HEK293 (cell line): ENCODE measurements at regions not wholly inside any gene's neighbourhood (a gene's known extent, or its start where the extent isn't known, plus 50 kb on each side); places are given as distances from the start of the nearest gene placed in this dataset.

ENCODE experiments used
- CTCF ChIA-PET: fragments of 350-600 bp; formaldehyde crosslinking; extraction: SDS; loops from one replicate; lab custom pipeline; 2021; ENCODE audit warnings: antibody characterized with exemption; lab: Yijun Ruan, JAX
- POLR2A ChIA-PET: fragments of 300-600 bp; formaldehyde crosslinking; extraction: SDS; loops from one replicate; lab custom pipeline; 2020; ENCODE audit warnings: antibody characterized with exemption, inconsistent platforms; lab: Yijun Ruan, JAX
- H3K27ac ChIP-seq: fragments of 200-500 bp; sonication (Bioruptor generic); 2 replicates; pipeline ENCODE4 v1.5.1; 2014; ENCODE audit warnings: low read depth, low read length, control low read depth, inconsistent platforms; ENCODE audit errors: extremely low read depth
- H3K36me3 ChIP-seq, 2 experiments: fragments of 200-500 bp in 1 of 2; sonication (Bioruptor generic) in 1 of 2; 1 replicate in 1 of 2; 2 replicates in 1 of 2; pipeline ENCODE4 v1.5.1; 2014 to 2017; ENCODE audit warnings: inconsistent platforms in 2 of 2, low read length in 2 of 2; ENCODE audit not compliant: control insufficient read depth in 2 of 2, insufficient read depth in 1 of 2
- H3K4me1 ChIP-seq: fragments of 200-500 bp; sonication (Bioruptor generic); 2 replicates; pipeline ENCODE4 v1.5.1; 2014; ENCODE audit warnings: mild to moderate bottlenecking, low read length, inconsistent platforms; ENCODE audit not compliant: control insufficient read depth, insufficient read depth
- H3K4me3 ChIP-seq: 2 replicates; pipeline ENCODE4 v1.5.1; 2011; ENCODE audit warnings: low read depth, mild to moderate bottlenecking, control low read depth, low read length, moderate library complexity
- H3K9me3 ChIP-seq: fragments of 200-500 bp; sonication (Bioruptor generic); 2 replicates; pipeline ENCODE4 v1.5.1; 2014; ENCODE audit warnings: low read depth, low read length, inconsistent platforms; ENCODE audit not compliant: control insufficient read depth, insufficient read depth
- AEBP2 ChIP-seq: fragments of 450-650 bp; formaldehyde crosslinking; IDR thresholded peaks from 2 replicates; pipeline ENCODE4 v1.5.1; 2016; ENCODE audit warnings: missing biosample characterization, missing genetic modification characterization, borderline replicate concordance
- GLIS2 ChIP-seq: fragments of 450-650 bp; formaldehyde crosslinking; IDR thresholded peaks from 2 replicates; pipeline ENCODE4 v1.5.1; 2016; ENCODE audit warnings: missing biosample characterization, missing genetic modification characterization
- HOXA7 ChIP-seq: sonication (generic); formaldehyde crosslinking; IDR thresholded peaks from 2 replicates; pipeline ENCODE4 v1.8.1; 2022; ENCODE audit warnings: missing genetic modification reagents, borderline replicate concordance
- HOXC10 ChIP-seq: sonication (generic); formaldehyde crosslinking; IDR thresholded peaks from 2 replicates; pipeline ENCODE4 v1.8.1; 2023; ENCODE audit warnings: mild to moderate bottlenecking, missing genetic modification reagents
- KLF7 ChIP-seq: fragments of 450-650 bp; formaldehyde crosslinking; IDR thresholded peaks from 2 replicates; pipeline ENCODE4 v1.5.1; 2016; ENCODE audit warnings: missing biosample characterization, missing genetic modification characterization, borderline replicate concordance
- OVOL3 ChIP-seq: fragments of 450-650 bp; formaldehyde crosslinking; IDR thresholded peaks from 2 replicates; pipeline ENCODE4 v1.5.1; 2016; ENCODE audit warnings: missing biosample characterization, missing genetic modification characterization
- SP7 ChIP-seq: fragments of 450-650 bp; formaldehyde crosslinking; IDR thresholded peaks from 2 replicates; pipeline ENCODE4 v1.5.1; 2016; ENCODE audit warnings: missing biosample characterization, missing genetic modification characterization
- WT1 ChIP-seq: fragments of 450-650 bp; formaldehyde crosslinking; IDR thresholded peaks from 2 replicates; pipeline ENCODE4 v1.5.1; 2016; ENCODE audit warnings: missing biosample characterization, missing genetic modification characterization
- ZBTB21 ChIP-seq: fragments of 450-650 bp; formaldehyde crosslinking; IDR thresholded peaks from 2 replicates; pipeline ENCODE4 v1.5.1; 2017; ENCODE audit warnings: missing biosample characterization, missing genetic modification characterization
- ZFP37 ChIP-seq: fragments of 450-650 bp; formaldehyde crosslinking; IDR thresholded peaks from 2 replicates; pipeline ENCODE4 v1.5.1; 2016; ENCODE audit warnings: missing biosample characterization, missing genetic modification characterization
- ZNF121 ChIP-seq: fragments of 450-650 bp; formaldehyde crosslinking; IDR thresholded peaks from 2 replicates; pipeline ENCODE4 v1.5.1; 2016; ENCODE audit warnings: missing biosample characterization, missing genetic modification characterization
- ZNF133 ChIP-seq: fragments of 450-650 bp; formaldehyde crosslinking; IDR thresholded peaks from 2 replicates; pipeline ENCODE4 v1.5.1; 2016; ENCODE audit warnings: missing biosample characterization, missing genetic modification characterization
- ZNF221 ChIP-seq: fragments of 450-650 bp; formaldehyde crosslinking; IDR thresholded peaks from 2 replicates; pipeline ENCODE4 v1.5.1; 2017; ENCODE audit warnings: missing biosample characterization, missing genetic modification characterization, borderline replicate concordance
- ZNF274 ChIP-seq, 2 experiments: fragments of 200-500 bp in 1 of 2; fragments of 450-650 bp in 1 of 2; sonication (Bioruptor generic) in 1 of 2; formaldehyde crosslinking in 1 of 2; IDR thresholded peaks; 2 replicates each; pipeline versions ENCODE4 v1.5.1 to v1.6.1; 2014 to 2016; ENCODE audit warnings: borderline replicate concordance in 1 of 2, inconsistent platforms in 1 of 2, low read length in 1 of 2, missing biosample characterization in 1 of 2, missing genetic modification characterization in 1 of 2
- ZNF416 ChIP-seq: fragments of 450-650 bp; formaldehyde crosslinking; IDR thresholded peaks from 2 replicates; pipeline ENCODE4 v1.5.1; 2016; ENCODE audit warnings: missing biosample characterization, missing genetic modification characterization
- ZNF48 ChIP-seq: fragments of 450-650 bp; formaldehyde crosslinking; IDR thresholded peaks from 2 replicates; pipeline ENCODE4 v1.5.1; 2016; ENCODE audit warnings: missing biosample characterization, missing genetic modification characterization
- ZNF521 ChIP-seq: fragments of 450-650 bp; formaldehyde crosslinking; IDR thresholded peaks from 2 replicates; pipeline ENCODE4 v1.5.1; 2017; ENCODE audit warnings: missing biosample characterization, mild to moderate bottlenecking, missing genetic modification characterization
- ZNF549 ChIP-seq: fragments of 450-650 bp; IDR thresholded peaks from 2 replicates; pipeline ENCODE4 v1.5.1; 2018; ENCODE audit warnings: missing biosample characterization, missing genetic modification characterization, mild to moderate bottlenecking, inconsistent platforms, moderate library complexity
- ZNF558 ChIP-seq: fragments of 450-650 bp; formaldehyde crosslinking; IDR thresholded peaks from 2 replicates; pipeline ENCODE4 v1.5.1; 2016; ENCODE audit warnings: missing biosample characterization, missing genetic modification characterization
- ZNF623 ChIP-seq: fragments of 450-650 bp; formaldehyde crosslinking; IDR thresholded peaks from 2 replicates; pipeline ENCODE4 v1.5.1; 2016; ENCODE audit warnings: missing biosample characterization, missing genetic modification characterization
- ZNF626 ChIP-seq: fragments of 450-650 bp; sonication (Bioruptor Pico); formaldehyde crosslinking; IDR thresholded peaks from 2 replicates; pipeline ENCODE4 v1.5.1; 2018; ENCODE audit warnings: missing biosample characterization, missing genetic modification characterization, inconsistent platforms
- ZNF654 ChIP-seq: fragments of 450-650 bp; formaldehyde crosslinking; IDR thresholded peaks from 2 replicates; pipeline ENCODE4 v1.5.1; 2016; ENCODE audit warnings: low read depth, missing biosample characterization, missing genetic modification characterization
- ZNF747 ChIP-seq: fragments of 450-650 bp; formaldehyde crosslinking; IDR thresholded peaks from 2 replicates; pipeline ENCODE4 v1.5.1; 2016; ENCODE audit warnings: missing biosample characterization, missing genetic modification characterization
- ZNF76 ChIP-seq: fragments of 450-650 bp; formaldehyde crosslinking; IDR thresholded peaks from 2 replicates; pipeline ENCODE4; 2016; ENCODE audit warnings: low read depth, missing biosample characterization, missing genetic modification characterization, borderline replicate concordance
- ZNF837 ChIP-seq: fragments of 450-650 bp; formaldehyde crosslinking; IDR thresholded peaks from 2 replicates; pipeline ENCODE4 v1.5.1; 2016; ENCODE audit warnings: missing biosample characterization, missing genetic modification characterization
- TF ChIP-seq, protein P1 (sequence below): sonication (generic); formaldehyde crosslinking; IDR thresholded peaks from 2 replicates; pipeline ENCODE4 v1.8.1; 2022; ENCODE audit warnings: mild to moderate bottlenecking, moderate library complexity, missing genetic modification reagents
- TF ChIP-seq, protein P2 (sequence below): fragments of 450-650 bp; formaldehyde crosslinking; IDR thresholded peaks from 2 replicates; pipeline ENCODE4 v1.5.1; 2016; ENCODE audit warnings: missing biosample characterization, missing genetic modification characterization
- TF ChIP-seq, protein P3 (sequence below): fragments of 450-650 bp; formaldehyde crosslinking; IDR thresholded peaks from 2 replicates; pipeline ENCODE4 v1.5.1; 2016; ENCODE audit warnings: missing biosample characterization, missing genetic modification characterization
- TF ChIP-seq, protein P4 (sequence below): fragments of 450-650 bp; formaldehyde crosslinking; IDR thresholded peaks from 2 replicates; pipeline ENCODE4 v1.5.1; 2016; ENCODE audit warnings: missing biosample characterization, missing genetic modification characterization

GRCh38 chr10:43960477-43960876, 311.8 kb upstream of the ZNF32 start:
- Histone ChIP-seq H3K27ac (no peak overlapping the region), H3K4me1 (0 out of 2 replicates have a peak, but pooled peaks cover 3% of the 10 kb centered on the region), H3K9me3 (no peaks in the 10 kb centered on the region), H3K4me3 (no peak overlapping the region), H3K36me3 (no peaks in the 10 kb centered on the region)
- POLR2A ChIA-PET, result no interaction called here
- CTCF ChIA-PET, result interaction anchor here (0.6 kb wide), 1 partner anchor 52 kb away, joined by 3 read pairs; no protein-coding TSS in a partner anchor
- no peak for TF ChIP-seq WT1 (tag by site-specific recombination)
- no peak for TF ChIP-seq AEBP2
- TF ChIP-seq ZNF121 (tag by site-specific recombination), result no peak
- no peak for TF ChIP-seq ZNF76
- TF ChIP-seq, protein P1, sequence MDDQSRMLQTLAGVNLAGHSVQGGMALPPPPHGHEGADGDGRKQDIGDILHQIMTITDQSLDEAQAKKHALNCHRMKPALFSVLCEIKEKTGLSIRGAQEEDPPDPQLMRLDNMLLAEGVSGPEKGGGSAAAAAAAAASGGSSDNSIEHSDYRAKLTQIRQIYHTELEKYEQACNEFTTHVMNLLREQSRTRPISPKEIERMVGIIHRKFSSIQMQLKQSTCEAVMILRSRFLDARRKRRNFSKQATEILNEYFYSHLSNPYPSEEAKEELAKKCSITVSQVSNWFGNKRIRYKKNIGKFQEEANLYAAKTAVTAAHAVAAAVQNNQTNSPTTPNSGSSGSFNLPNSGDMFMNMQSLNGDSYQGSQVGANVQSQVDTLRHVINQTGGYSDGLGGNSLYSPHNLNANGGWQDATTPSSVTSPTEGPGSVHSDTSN, result no peak
- no peak for TF ChIP-seq ZNF654 (tag by site-specific recombination)
- no peak for TF ChIP-seq ZNF221
- TF ChIP-seq ZNF747 (tag by site-specific recombination), result no peak
- TF ChIP-seq ZNF521 (tag by site-specific recombination), result no peak
- no peak for TF ChIP-seq GLIS2 (tag by site-specific recombination)
- TF ChIP-seq OVOL3, result no peak
- TF ChIP-seq ZNF626 (tag by site-specific recombination), result no peak
- TF ChIP-seq ZNF623 (tag by site-specific recombination), result no peak
- TF ChIP-seq SP7 (tag by site-specific recombination), result no peak
- no peak for TF ChIP-seq ZFP37
- no peak for TF ChIP-seq ZNF558 (tag by site-specific recombination)
- TF ChIP-seq, protein P2, sequence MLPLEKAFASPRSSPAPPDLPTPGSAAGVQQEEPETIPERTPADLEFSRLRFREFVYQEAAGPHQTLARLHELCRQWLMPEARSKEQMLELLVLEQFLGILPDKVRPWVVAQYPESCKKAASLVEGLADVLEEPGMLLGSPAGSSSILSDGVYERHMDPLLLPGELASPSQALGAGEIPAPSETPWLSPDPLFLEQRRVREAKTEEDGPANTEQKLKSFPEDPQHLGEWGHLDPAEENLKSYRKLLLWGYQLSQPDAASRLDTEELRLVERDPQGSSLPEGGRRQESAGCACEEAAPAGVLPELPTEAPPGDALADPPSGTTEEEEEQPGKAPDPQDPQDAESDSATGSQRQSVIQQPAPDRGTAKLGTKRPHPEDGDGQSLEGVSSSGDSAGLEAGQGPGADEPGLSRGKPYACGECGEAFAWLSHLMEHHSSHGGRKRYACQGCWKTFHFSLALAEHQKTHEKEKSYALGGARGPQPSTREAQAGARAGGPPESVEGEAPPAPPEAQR (tag by site-specific recombination), result no peak

DNA sequence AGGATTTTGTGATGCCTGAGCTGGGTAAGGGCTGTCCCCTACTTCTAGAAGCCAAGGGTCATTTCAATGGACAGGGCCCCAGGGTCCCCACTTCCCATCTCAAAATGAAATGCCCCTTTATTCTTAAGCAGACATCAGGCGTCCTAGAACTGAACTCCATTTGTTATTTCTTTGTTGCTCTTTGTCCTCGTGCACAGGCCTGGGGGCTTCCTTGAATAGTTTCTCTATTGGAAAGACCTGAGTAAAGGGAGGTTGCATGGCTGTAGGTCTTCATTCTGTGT, 311.4 kb upstream of the ZNF32 start:
- H3K27ac ChIP-seq, result no peak overlapping the region
- no peaks in the 10 kb centered on the region for H3K9me3 ChIP-seq
- H3K36me3 ChIP-seq, result no peaks in the 10 kb centered on the region
- H3K4me3 ChIP-seq, result no peak overlapping the region
- ChIA-PET CTCF (interaction anchor here (0.6 kb wide), 1 partner anchor 53 kb away, joined by 3 read pairs; no protein-coding TSS in a partner anchor), POLR2A (no interaction called here)
- 0 out of 2 replicates have a peak, but pooled peaks cover under 1% of the 10 kb centered on the region for H3K4me1 ChIP-seq
- TF ChIP-seq, protein P3, sequence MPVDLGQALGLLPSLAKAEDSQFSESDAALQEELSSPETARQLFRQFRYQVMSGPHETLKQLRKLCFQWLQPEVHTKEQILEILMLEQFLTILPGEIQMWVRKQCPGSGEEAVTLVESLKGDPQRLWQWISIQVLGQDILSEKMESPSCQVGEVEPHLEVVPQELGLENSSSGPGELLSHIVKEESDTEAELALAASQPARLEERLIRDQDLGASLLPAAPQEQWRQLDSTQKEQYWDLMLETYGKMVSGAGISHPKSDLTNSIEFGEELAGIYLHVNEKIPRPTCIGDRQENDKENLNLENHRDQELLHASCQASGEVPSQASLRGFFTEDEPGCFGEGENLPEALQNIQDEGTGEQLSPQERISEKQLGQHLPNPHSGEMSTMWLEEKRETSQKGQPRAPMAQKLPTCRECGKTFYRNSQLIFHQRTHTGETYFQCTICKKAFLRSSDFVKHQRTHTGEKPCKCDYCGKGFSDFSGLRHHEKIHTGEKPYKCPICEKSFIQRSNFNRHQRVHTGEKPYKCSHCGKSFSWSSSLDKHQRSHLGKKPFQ (tag by site-specific recombination), result no peak
- TF ChIP-seq ZBTB21 (tag by site-specific recombination) (no peak), ZNF48 (no peak), ZNF626 (tag by site-specific recombination) (no peak), ZNF274 (IDR thresholded peaks at IDR 0.05; ENCODE audit: low read length) (no peak), ZNF274 (tag by site-specific recombination; IDR thresholded peaks at IDR 0.05; ENCODE audit: borderline replicate concordance) (no peak), HOXC10 (CRISPR knock-in tag) (no peak), ZNF837 (no peak), ZNF416 (tag by site-specific recombination) (no peak), ZNF549 (tag by site-specific recombination) (no peak), ZNF133 (tag by site-specific recombination) (no peak), HOXA7 (CRISPR knock-in tag) (no peak), KLF7 (tag by site-specific recombination) (no peak)
- TF ChIP-seq, protein P4, sequence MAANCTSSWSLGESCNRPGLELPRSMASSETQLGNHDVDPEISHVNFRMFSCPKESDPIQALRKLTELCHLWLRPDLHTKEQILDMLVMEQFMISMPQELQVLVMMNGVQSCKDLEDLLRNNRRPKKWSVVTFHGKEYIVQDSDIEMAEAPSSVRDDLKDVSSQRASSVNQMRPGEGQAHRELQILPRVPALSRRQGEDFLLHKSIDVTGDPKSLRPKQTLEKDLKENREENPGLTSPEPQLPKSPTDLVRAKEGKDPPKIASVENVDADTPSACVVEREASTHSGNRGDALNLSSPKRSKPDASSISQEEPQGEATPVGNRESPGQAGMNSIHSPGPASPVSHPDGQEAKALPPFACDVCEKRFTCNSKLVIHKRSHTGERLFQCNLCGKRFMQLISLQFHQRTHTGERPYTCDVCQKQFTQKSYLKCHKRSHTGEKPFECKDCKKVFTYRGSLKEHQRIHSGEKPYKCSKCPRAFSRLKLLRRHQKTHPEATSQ (tag by site-specific recombination), result no peak
